Adrenal gland (tissue), 5 donors: ENCODE measurements at regions not wholly inside any gene's neighbourhood (a gene's known extent, or its start where the extent isn't known, plus 50 kb on each side); places are given as distances from the start of the nearest gene placed in this dataset.

Experiments
- POLR2A ChIP-seq, 2 donors: fragments of 450-650 bp; IDR thresholded peaks; one replicate each; pipeline ENCODE4 v1.6.1; 2017; ENCODE audit warnings: antibody characterized with exemption in 2 of 2, mild to moderate bottlenecking in 2 of 2, moderate library complexity in 1 of 2
- TF ChIP-seq, protein P1 (sequence below), 6 experiments: fragments of 450-650 bp in 4 of 6; fragments of 200-600 bp in 2 of 6; sonication (generic) in 1 of 6; IDR thresholded peaks; 1 replicate in 5 of 6; 2 replicates in 1 of 6; pipeline versions ENCODE4 v1.5.1 to v1.8.0; 2016 to 2021; ENCODE audit warnings: antibody characterized with exemption in 6 of 6, mild to moderate bottlenecking in 2 of 6, moderate library complexity in 1 of 6
- donor health status: DM: no; HTN: no; CAD: no.

DNA sequence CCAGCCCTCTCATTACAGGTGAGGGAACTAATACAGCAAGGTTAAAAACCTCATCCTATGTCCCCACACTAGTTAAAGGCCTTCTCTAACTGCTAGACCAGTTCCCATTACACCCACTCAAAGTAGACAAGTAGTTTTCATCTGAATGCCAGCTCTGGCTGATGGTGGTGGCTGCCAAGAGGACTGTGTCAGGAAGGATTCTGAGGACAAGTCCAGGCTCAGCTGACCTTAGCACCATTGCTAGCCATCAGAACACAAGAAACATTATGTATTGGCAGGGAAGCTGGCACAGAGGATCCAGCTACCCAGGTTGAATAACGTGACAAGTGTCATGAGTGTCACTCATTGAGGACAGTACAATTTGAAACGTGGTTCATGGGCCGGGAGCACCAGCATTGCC lies 163.4 kb downstream of the HSD17B3 start:
- TF ChIP-seq, protein P1, sequence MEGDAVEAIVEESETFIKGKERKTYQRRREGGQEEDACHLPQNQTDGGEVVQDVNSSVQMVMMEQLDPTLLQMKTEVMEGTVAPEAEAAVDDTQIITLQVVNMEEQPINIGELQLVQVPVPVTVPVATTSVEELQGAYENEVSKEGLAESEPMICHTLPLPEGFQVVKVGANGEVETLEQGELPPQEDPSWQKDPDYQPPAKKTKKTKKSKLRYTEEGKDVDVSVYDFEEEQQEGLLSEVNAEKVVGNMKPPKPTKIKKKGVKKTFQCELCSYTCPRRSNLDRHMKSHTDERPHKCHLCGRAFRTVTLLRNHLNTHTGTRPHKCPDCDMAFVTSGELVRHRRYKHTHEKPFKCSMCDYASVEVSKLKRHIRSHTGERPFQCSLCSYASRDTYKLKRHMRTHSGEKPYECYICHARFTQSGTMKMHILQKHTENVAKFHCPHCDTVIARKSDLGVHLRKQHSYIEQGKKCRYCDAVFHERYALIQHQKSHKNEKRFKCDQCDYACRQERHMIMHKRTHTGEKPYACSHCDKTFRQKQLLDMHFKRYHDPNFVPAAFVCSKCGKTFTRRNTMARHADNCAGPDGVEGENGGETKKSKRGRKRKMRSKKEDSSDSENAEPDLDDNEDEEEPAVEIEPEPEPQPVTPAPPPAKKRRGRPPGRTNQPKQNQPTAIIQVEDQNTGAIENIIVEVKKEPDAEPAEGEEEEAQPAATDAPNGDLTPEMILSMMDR (IDR thresholded peaks at IDR 0.05): no peak
- TF ChIP-seq POLR2A (IDR thresholded peaks at IDR 0.05): no peak
